ENCODE measurements at regions not wholly inside any gene's neighbourhood (a gene's known extent, or its start where the extent isn't known, plus 50 kb on each side); places are given as distances from the start of the nearest gene placed in this dataset.
"Not testable (repeated sequence)": the region's sequence is repeated elsewhere in the genome, so short reads cannot be mapped to it uniquely, and the experiment has no call there.

GRCh38 chr4:158442736-158443135 lies 78.9 kb upstream of the RXFP1 start:
- H3K4me3 ChIP-seq (ENCODE audit: low read depth, low read length): no peak overlapping the region
- H3K4me1 ChIP-seq: no peaks in the 10 kb centered on the region
- no peak for DNase-seq
- TF ChIP-seq, protein P1, sequence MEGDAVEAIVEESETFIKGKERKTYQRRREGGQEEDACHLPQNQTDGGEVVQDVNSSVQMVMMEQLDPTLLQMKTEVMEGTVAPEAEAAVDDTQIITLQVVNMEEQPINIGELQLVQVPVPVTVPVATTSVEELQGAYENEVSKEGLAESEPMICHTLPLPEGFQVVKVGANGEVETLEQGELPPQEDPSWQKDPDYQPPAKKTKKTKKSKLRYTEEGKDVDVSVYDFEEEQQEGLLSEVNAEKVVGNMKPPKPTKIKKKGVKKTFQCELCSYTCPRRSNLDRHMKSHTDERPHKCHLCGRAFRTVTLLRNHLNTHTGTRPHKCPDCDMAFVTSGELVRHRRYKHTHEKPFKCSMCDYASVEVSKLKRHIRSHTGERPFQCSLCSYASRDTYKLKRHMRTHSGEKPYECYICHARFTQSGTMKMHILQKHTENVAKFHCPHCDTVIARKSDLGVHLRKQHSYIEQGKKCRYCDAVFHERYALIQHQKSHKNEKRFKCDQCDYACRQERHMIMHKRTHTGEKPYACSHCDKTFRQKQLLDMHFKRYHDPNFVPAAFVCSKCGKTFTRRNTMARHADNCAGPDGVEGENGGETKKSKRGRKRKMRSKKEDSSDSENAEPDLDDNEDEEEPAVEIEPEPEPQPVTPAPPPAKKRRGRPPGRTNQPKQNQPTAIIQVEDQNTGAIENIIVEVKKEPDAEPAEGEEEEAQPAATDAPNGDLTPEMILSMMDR (IDR thresholded peaks at IDR 0.05; ENCODE audit: low read depth, low read length): no peak
- no peaks in the 10 kb centered on the region for H3K36me3 ChIP-seq
- H3K9me3 ChIP-seq: no peaks in the 10 kb centered on the region
- no peaks in the 10 kb centered on the region for H3K27me3 ChIP-seq

DNA sequence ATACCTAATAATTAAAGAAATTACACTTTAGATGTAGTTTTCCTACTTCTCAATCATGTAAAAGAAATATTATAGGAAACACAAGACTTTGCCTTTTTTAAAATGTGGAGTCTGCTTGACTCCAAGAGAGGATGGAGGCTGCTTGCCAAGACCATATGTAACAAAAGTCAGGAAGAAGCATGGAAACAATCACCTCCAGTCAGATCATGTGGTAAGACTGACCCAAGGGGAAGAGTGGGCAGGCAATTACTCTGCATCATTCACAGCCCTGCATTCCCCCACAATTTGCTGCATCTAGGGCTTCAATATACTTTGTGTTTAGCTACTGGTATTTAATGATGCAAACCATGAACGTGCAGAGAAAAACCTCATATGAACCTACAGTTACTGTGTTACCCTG lies 78.0 kb upstream of the RXFP1 start:
- H3K4me1 ChIP-seq: no peaks in the 10 kb centered on the region
- H3K27me3 ChIP-seq: no peaks in the 10 kb centered on the region
- H3K4me3 ChIP-seq (ENCODE audit: low read depth, low read length): no peak overlapping the region
- no peaks in the 10 kb centered on the region for H3K36me3 ChIP-seq
- TF ChIP-seq, protein P1 (IDR thresholded peaks at IDR 0.05; ENCODE audit: low read depth, low read length): no peak
- H3K9me3 ChIP-seq: no peaks in the 10 kb centered on the region
- no peak for DNase-seq

DNA sequence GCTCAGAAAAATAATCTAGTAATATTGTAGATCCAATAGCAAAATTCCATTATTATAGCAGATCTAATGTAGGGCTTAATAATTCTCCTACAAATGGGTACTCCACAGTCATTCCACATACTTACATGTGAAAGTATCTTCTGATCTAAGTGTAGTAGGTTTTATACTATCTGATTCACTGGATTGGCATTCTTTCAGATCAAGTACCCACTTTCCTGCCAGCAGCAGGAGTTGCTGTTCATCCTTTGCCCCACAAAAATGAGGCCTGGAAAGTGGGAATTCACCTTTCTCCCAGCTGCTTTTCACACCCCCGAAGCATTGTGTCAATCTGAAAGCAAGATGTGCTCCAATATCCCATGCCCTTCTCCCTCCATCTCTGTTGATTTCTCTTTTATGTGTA lies 77.1 kb upstream of the RXFP1 start:
- TF ChIP-seq, protein P1 (IDR thresholded peaks at IDR 0.05; ENCODE audit: low read depth, low read length): no peak
- Histone ChIP-seq H3K36me3 (no peaks in the 10 kb centered on the region), H3K9me3 (no peaks in the 10 kb centered on the region), H3K4me1 (no peaks in the 10 kb centered on the region), H3K27me3 (no peaks in the 10 kb centered on the region), H3K4me3 (ENCODE audit: low read depth, low read length) (no peak overlapping the region)
- DNase-seq: no peak

DNA sequence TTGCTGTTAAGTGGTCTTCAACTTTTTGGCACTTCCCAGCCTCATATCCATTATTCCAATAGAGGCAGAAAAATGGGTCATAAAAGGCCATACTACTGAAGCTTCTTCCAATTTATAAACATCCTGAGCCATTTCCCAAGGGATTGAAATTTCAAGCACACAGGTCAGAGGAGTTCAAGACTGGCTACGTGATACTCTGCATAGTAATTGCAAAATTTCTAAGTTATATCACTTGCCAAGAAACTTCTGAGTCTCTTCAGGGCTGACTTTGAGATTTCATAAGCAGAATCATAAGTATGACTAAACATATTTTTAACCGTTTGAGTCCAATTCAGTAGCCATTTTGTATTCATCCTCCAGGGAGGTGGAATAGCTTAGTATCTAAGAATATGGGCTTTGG lies 75.6 kb upstream of the RXFP1 start:
- Histone ChIP-seq H3K27me3 (no peaks in the 10 kb centered on the region), H3K4me1 (no peaks in the 10 kb centered on the region), H3K36me3 (no peaks in the 10 kb centered on the region), H3K4me3 (ENCODE audit: low read depth, low read length) (no peak overlapping the region), H3K9me3 (no peaks in the 10 kb centered on the region)
- TF ChIP-seq, protein P1 (IDR thresholded peaks at IDR 0.05; ENCODE audit: low read depth, low read length): no peak
- DNase-seq: no peak

- Histone ChIP-seq H3K4me1 (no peaks in the 10 kb centered on the region), H3K9me3 (no peaks in the 10 kb centered on the region), H3K27me3 (no peaks in the 10 kb centered on the region), H3K36me3 (no peaks in the 10 kb centered on the region), H3K4me3 (ENCODE audit: low read depth, low read length) (no peak overlapping the region)
- no peak for DNase-seq
- TF ChIP-seq, protein P1 (IDR thresholded peaks at IDR 0.05; ENCODE audit: low read depth, low read length): no peak
Observed at GRCh38 chr4:158450741-158451140, 70.9 kb upstream of the RXFP1 start.

GRCh38 chr4:158452116-158452515 lies 69.6 kb upstream of the RXFP1 start:
- H3K9me3 ChIP-seq; H3K27me3 ChIP-seq; H3K36me3 ChIP-seq; DNase-seq; H3K4me3 ChIP-seq (ENCODE audit: low read depth, low read length); H3K4me1 ChIP-seq: not testable (repeated sequence)

GRCh38 chr4:158458271-158458895 lies 63.3 kb upstream of the RXFP1 start:
- no peak overlapping the region for H3K4me3 ChIP-seq (ENCODE audit: low read depth, low read length)
- TF ChIP-seq, protein P1 (IDR thresholded peaks at IDR 0.05; ENCODE audit: low read depth, low read length): no peak

More at GRCh38 chr4:158458271-158458895, 63.3 kb upstream of the RXFP1 start:
- no peaks in the 10 kb centered on the region for H3K27me3 ChIP-seq
- H3K36me3 ChIP-seq: no peaks in the 10 kb centered on the region
- no peak for DNase-seq
- no peaks in the 10 kb centered on the region for H3K4me1 ChIP-seq
- H3K9me3 ChIP-seq: no peaks in the 10 kb centered on the region
